H9 (cell line): ENCODE measurements at regions not wholly inside any gene's neighbourhood (a gene's known extent, or its start where the extent isn't known, plus 50 kb on each side); places are given as distances from the start of the nearest gene placed in this dataset.

ENCODE experiments used
- DNase-seq: peaks from one replicate; pipeline ENCODE4 v3.0.0-alpha.2; 2017
- H2AFZ ChIP-seq: one replicate; pipeline ENCODE4 v1.6.1; 2013; ENCODE audit warnings: mild to moderate bottlenecking, low read length, control low read depth, moderate library complexity
- H2AK5ac ChIP-seq: 2 replicates; pipeline ENCODE4 v1.6.1; 2013; ENCODE audit warnings: low read length, control low read depth, mixed read lengths; ENCODE audit not compliant: insufficient read length
- H2BK120ac ChIP-seq: one replicate; pipeline ENCODE4 v1.6.1; 2013; ENCODE audit warnings: low read depth, mild to moderate bottlenecking, low read length, control low read depth, inconsistent platforms; ENCODE audit not compliant: poor library complexity, severe bottlenecking
- H2BK12ac ChIP-seq: 2 replicates; pipeline ENCODE4 v1.6.1; 2013; ENCODE audit warnings: low read length, control low read depth, mixed read lengths, low read depth; ENCODE audit not compliant: insufficient read length
- H2BK15ac ChIP-seq: 2 replicates; pipeline ENCODE4 v1.6.1; 2013; ENCODE audit warnings: low read depth, low read length, control low read depth
- H2BK20ac ChIP-seq: one replicate; pipeline ENCODE4 v1.6.1; 2013; ENCODE audit warnings: low read depth, mild to moderate bottlenecking, low read length, control low read depth, inconsistent platforms; ENCODE audit not compliant: poor library complexity, severe bottlenecking
- H2BK5ac ChIP-seq: 2 replicates; pipeline ENCODE4 v1.6.1; 2013; ENCODE audit warnings: low read length, control low read depth, mixed read lengths; ENCODE audit not compliant: insufficient read length
- H3K14ac ChIP-seq: 2 replicates; pipeline ENCODE4 v1.6.1; 2013; ENCODE audit warnings: low read length, control low read depth; ENCODE audit not compliant: insufficient read depth
- H3K18ac ChIP-seq: 2 replicates; pipeline ENCODE4 v1.6.1; 2013; ENCODE audit warnings: low read depth, mild to moderate bottlenecking, mixed read lengths, low read length, control low read depth; ENCODE audit not compliant: insufficient read length
- H3K23ac ChIP-seq: 2 replicates; pipeline ENCODE4 v1.6.1; 2013; ENCODE audit warnings: low read length, control low read depth, mixed read lengths, low read depth; ENCODE audit not compliant: insufficient read length
- H3K23me2 ChIP-seq: 2 replicates; pipeline ENCODE4 v1.6.1; 2013; ENCODE audit warnings: low read depth, mild to moderate bottlenecking, mixed read lengths, low read length, control low read depth; ENCODE audit not compliant: insufficient read length, poor library complexity, severe bottlenecking
- H3K27ac ChIP-seq: 2 replicates; pipeline ENCODE4 v1.5.1; 2013; ENCODE audit warnings: low read length, control low read depth, mixed read lengths, low read depth; ENCODE audit not compliant: insufficient read length
- H3K27me3 ChIP-seq: 2 replicates; pipeline ENCODE4 v1.6.1; 2013; ENCODE audit warnings: low read length, control low read depth, inconsistent platforms; ENCODE audit not compliant: insufficient read depth
- H3K4ac ChIP-seq: 2 replicates; pipeline ENCODE4 v1.6.1; 2013; ENCODE audit warnings: low read depth, mild to moderate bottlenecking, control low read depth, inconsistent platforms, low read length, moderate library complexity
- H3K4me1 ChIP-seq: 2 replicates; pipeline ENCODE4 v1.6.1; 2013; ENCODE audit warnings: low read length, control low read depth, inconsistent platforms; ENCODE audit not compliant: insufficient read depth
- H3K4me2 ChIP-seq: 2 replicates; pipeline ENCODE4 v1.6.1; 2013; ENCODE audit warnings: low read length, control low read depth, mixed read lengths; ENCODE audit not compliant: insufficient read length, insufficient read depth
- H3K56ac ChIP-seq: 2 replicates; pipeline ENCODE4 v1.6.1; 2013; ENCODE audit warnings: low read depth, mild to moderate bottlenecking, mixed read lengths, low read length, control low read depth; ENCODE audit not compliant: insufficient read length
- H3K79me1 ChIP-seq: 2 replicates; pipeline ENCODE4 v1.6.1; 2013; ENCODE audit warnings: low read depth, mild to moderate bottlenecking, moderate library complexity, low read length, control low read depth, inconsistent platforms; ENCODE audit not compliant: insufficient read depth, poor library complexity, severe bottlenecking
- H3K79me2 ChIP-seq: 2 replicates; pipeline ENCODE4 v1.6.1; 2013; ENCODE audit warnings: low read length, control low read depth, inconsistent platforms; ENCODE audit not compliant: insufficient read depth
- H3K9ac ChIP-seq: 2 replicates; pipeline ENCODE4 v1.6.1; 2013; ENCODE audit warnings: low read length, control low read depth, mixed read lengths; ENCODE audit not compliant: insufficient read length; ENCODE audit errors: extremely low read depth
- H3K9me3 ChIP-seq: one replicate; pipeline ENCODE4 v1.6.1; 2013; ENCODE audit warnings: low read depth, low read length, inconsistent platforms; ENCODE audit not compliant: control insufficient read depth
- H3T11ph ChIP-seq: one replicate; pipeline ENCODE4 v1.6.1; 2013; ENCODE audit warnings: mild to moderate bottlenecking, low read length, control low read depth, inconsistent platforms
- H4K20me1 ChIP-seq: one replicate; pipeline ENCODE4 v1.6.1; 2013; ENCODE audit not compliant: control insufficient read depth, insufficient read length, insufficient read depth
- H4K5ac ChIP-seq: 2 replicates; pipeline ENCODE4 v1.6.1; 2013; ENCODE audit warnings: low read depth, mild to moderate bottlenecking, mixed read lengths, low read length, control low read depth; ENCODE audit not compliant: insufficient read length
- H4K8ac ChIP-seq: replicated peaks from 2 replicates; pipeline ENCODE4 v1.6.1; 2013; ENCODE audit warnings: low read length, control low read depth, mixed read lengths, low read depth; ENCODE audit not compliant: insufficient read length
- H4K91ac ChIP-seq: 2 replicates; pipeline ENCODE4 v1.6.1; 2013; ENCODE audit warnings: low read depth, mild to moderate bottlenecking, moderate library complexity, mixed read lengths, low read length, control low read depth; ENCODE audit not compliant: insufficient read length
- H3K27ac Mint-ChIP-seq, 3 experiments: 2 replicates in 2 of 3; 3 replicates in 1 of 3; pipeline ENCODE4 v1.8.0; 2020 to 2021; ENCODE audit warnings: mixed read lengths in 3 of 3, mild to moderate bottlenecking in 1 of 3, moderate library complexity in 1 of 3
- H3K27me3 Mint-ChIP-seq: 2 replicates; pipeline ENCODE4 v1.8.0; 2021; ENCODE audit warnings: low read depth, mild to moderate bottlenecking, moderate library complexity, mixed read lengths
- H3K36me3 Mint-ChIP-seq, 3 experiments: 2 replicates in 2 of 3; 3 replicates in 1 of 3; pipeline ENCODE4 v1.8.0; 2020 to 2021; ENCODE audit warnings: low read depth in 3 of 3, mixed read lengths in 3 of 3; ENCODE audit not compliant: insufficient read depth in 1 of 3
- H3K4me1 Mint-ChIP-seq, 2 experiments: 2 replicates each; pipeline ENCODE4 v1.8.0; 2020; ENCODE audit warnings: mixed read lengths in 2 of 2
- H3K4me3 Mint-ChIP-seq, 2 experiments: 2 replicates in 1 of 2; 3 replicates in 1 of 2; pipeline ENCODE4 v1.8.0; 2020 to 2021; ENCODE audit warnings: mild to moderate bottlenecking in 2 of 2, mixed read lengths in 2 of 2, moderate library complexity in 1 of 2
- H3K9me3 Mint-ChIP-seq, 2 experiments: 2 replicates in 1 of 2; 3 replicates in 1 of 2; pipeline ENCODE4 v1.8.0; 2020; ENCODE audit warnings: mild to moderate bottlenecking in 2 of 2, mixed read lengths in 2 of 2, moderate library complexity in 1 of 2
- WGBS: extraction: QIAGEN DNeasy Blood & Tissue Kit; methylation state at CpG from one replicate; pipeline ENCODE4 v1.1.7; 2013; ENCODE audit warnings: missing lambda C conversion rate, low lambda C conversion rate, mixed read lengths; ENCODE audit not compliant: insufficient read length; ENCODE audit errors: extremely low coverage; 5-methylcytosine and 5-hydroxymethylcytosine counted together
- TF ChIP-seq, protein P1 (sequence below): fragments of 200-600 bp; sonication (generic); conservative IDR thresholded peaks from 3 replicates; pipeline ENCODE4 v1.8.0; 2021; ENCODE audit warnings: antibody characterized with exemption, mild to moderate bottlenecking

DNA sequence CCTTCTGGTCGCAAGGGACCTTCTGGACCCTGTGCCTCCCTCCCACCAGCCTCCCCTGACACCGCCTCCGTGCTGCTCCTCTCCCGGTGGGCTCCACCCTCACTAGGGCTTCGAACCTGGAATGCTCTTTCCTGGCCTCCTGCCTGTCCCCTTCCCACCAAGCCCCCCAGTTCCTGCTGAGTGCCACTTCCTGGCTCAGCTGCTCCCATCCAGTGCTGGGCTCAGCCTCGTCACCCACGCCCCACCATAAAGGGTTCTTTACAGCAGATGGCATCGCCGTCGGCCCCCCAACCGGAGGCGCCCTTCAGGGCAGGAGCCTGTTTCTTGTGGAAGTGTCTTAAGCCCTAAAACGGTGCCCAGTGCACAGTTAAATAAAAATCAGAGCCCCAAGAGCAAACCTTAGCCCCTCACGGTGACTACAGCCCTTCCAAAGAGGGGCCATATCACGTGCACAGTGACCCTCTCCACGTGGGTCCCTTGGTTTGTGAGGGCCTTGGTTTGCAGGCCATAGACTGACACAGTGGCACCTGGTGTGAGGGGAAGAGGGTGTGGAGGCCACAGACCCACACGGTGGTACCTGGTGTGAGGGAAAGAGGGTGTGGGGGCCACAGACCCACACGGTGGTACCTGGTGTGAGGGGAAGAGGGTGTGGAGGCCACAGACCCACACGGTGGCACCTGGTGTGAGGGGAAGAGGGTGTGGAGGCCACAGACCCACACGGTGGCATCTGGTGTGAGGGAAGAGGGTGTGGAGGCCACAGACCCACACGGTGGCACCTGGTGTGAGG lies 111.4 kb downstream of the METRNL start:
- H4K91ac ChIP-seq: no peak overlapping the region
- no peaks in the 10 kb centered on the region for H3K23me2 ChIP-seq
- no peak overlapping the region; the same call in 1 of the 2 replicates for H3K14ac ChIP-seq
- H3K9ac ChIP-seq: no peak overlapping the region
- WGBS: no CpG with 5 or more reads among the region's 21 CpGs
- no peaks in the 10 kb centered on the region for H3K79me1 ChIP-seq
- H4K20me1 ChIP-seq: no peaks in the 10 kb centered on the region
- H3K79me2 ChIP-seq: no peaks in the 10 kb centered on the region
- Mint-ChIP-seq H3K4me1 (no peaks in the 10 kb centered on the region), H3K36me3 (peaks cover 0 to 3% (median 2%) of the 10 kb centered on the region in 3 experiments; a peak in 3 of 7 replicates), H3K9me3 (peaks cover 29 to 57% of the 10 kb centered on the region in 2 experiments), H3K4me3 (no peak overlapping the region), H3K27me3 (peaks cover 9% of the 10 kb centered on the region), H3K27ac (no peak overlapping the region)
- H2BK20ac ChIP-seq: no peak overlapping the region
- H3K56ac ChIP-seq: no peak overlapping the region
- no peak for DNase-seq
- no peak overlapping the region for H3K23ac ChIP-seq
- no peak overlapping the region for H2BK5ac ChIP-seq
- H2AFZ ChIP-seq: no peak overlapping the region
- H3K27me3 ChIP-seq: no peaks in the 10 kb centered on the region
- no peak overlapping the region for H3K27ac ChIP-seq
- no peak overlapping the region for H3T11ph ChIP-seq
- no peak overlapping the region for H3K18ac ChIP-seq
- H3K4me2 ChIP-seq: no peak overlapping the region
- no peak overlapping the region for H2BK12ac ChIP-seq
- H4K5ac ChIP-seq: no peak overlapping the region
- TF ChIP-seq, protein P1, sequence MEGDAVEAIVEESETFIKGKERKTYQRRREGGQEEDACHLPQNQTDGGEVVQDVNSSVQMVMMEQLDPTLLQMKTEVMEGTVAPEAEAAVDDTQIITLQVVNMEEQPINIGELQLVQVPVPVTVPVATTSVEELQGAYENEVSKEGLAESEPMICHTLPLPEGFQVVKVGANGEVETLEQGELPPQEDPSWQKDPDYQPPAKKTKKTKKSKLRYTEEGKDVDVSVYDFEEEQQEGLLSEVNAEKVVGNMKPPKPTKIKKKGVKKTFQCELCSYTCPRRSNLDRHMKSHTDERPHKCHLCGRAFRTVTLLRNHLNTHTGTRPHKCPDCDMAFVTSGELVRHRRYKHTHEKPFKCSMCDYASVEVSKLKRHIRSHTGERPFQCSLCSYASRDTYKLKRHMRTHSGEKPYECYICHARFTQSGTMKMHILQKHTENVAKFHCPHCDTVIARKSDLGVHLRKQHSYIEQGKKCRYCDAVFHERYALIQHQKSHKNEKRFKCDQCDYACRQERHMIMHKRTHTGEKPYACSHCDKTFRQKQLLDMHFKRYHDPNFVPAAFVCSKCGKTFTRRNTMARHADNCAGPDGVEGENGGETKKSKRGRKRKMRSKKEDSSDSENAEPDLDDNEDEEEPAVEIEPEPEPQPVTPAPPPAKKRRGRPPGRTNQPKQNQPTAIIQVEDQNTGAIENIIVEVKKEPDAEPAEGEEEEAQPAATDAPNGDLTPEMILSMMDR: no peak
- no peak overlapping the region for H2BK15ac ChIP-seq
- no peak overlapping the region for H2BK120ac ChIP-seq
- H3K4ac ChIP-seq: no peak overlapping the region
- H2AK5ac ChIP-seq: no peak overlapping the region
- no peak overlapping the region for H4K8ac ChIP-seq
- H3K4me1 ChIP-seq: no peaks in the 10 kb centered on the region
- H3K9me3 ChIP-seq: no peaks in the 10 kb centered on the region
